Hypothalamus (tissue), 51 donors: ENCODE measurements at regions not wholly inside any gene's neighbourhood (a gene's known extent, or its start where the extent isn't known, plus 50 kb on each side); places are given as distances from the start of the nearest gene placed in this dataset.
"Not testable (repeated sequence)": the region's sequence is repeated elsewhere in the genome, so short reads cannot be mapped to it uniquely, and the experiment has no call there.

ENCODE experiments used
- DNase-seq, 51 donors: peaks; one replicate each; lab custom pipeline; 2025; lab: John Stamatoyannopoulos, UW

DNA sequence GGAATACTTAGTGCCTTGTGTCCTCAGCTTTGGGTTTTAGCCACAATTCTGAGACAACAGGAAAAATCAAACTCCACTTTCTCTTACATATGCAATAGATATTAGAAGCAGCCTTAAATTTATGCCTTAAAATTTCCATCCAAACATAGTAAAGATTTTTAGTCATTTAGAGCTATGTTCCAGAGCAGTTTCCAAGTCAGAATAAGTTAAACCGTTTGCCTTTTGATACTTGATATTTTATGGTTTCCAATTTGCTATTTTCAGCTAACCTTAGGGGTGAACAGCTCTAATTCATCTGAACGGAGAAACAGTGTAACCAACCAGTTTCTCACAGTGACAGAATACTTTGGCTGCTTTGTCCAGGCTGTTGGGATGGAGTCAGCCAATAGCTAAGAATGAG is 125.8 kb upstream of the RXFP1 start:
- no peak for DNase-seq

DNA sequence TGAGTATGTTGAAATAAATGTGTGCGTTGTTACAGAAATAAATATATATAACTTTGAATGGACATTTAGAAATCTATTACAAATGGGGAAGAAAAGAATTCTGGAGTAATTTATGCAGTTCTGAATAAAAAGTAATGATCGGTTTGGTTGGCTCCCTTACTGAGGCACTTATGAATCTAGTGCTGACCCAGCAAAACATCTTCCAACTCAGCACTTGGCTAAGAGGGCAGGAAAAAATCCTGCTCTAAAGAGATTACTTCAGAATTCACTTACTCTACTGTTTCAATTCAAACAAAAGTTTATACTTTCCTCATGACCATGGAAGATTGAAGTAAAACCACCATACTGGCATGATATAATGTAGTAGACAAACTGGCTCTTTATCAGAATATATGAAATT is 123.9 kb upstream of the RXFP1 start:
- DNase-seq: no peak

DNA sequence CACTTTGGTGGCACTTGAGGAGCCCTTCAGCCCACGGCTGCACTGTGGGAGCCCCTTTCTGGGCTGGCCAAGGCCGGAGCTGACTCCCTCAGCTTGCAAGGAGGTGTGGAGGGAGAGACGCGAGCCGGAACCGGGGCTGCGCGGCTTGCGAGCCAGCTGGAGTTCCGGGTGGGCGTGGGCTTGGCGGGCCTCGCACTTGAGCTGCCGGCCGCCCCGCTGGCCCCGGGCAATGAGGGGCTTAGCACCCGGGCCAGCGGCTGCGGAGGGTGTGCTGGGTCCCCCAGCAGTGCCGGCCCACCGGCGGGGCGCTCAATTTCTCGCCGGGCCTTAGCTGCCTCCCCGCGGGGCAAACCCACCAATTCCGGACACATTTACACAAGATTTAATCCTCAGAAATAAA is 113.7 kb upstream of the RXFP1 start:
- DNase-seq: not testable (repeated sequence)

DNA sequence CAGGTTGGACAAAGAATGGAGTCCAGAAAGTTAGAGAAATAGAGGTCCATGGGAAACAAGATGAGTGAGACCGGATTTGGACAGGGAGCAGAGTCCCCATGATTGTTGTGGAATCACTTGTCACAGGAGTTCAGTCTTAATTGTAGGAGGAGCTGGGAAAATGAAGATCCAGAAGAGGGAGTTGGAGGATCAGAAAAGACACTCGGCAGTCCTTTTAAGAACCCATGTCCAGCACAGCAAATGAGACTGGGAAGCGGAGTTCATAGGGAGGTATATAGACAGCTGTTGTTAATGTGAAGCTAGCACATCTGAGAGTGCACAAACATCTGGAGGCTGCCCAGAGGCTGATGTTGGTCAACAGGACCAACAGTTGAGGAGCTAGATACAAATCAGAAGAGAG is 111.4 kb upstream of the RXFP1 start:
- no peak for DNase-seq

DNA sequence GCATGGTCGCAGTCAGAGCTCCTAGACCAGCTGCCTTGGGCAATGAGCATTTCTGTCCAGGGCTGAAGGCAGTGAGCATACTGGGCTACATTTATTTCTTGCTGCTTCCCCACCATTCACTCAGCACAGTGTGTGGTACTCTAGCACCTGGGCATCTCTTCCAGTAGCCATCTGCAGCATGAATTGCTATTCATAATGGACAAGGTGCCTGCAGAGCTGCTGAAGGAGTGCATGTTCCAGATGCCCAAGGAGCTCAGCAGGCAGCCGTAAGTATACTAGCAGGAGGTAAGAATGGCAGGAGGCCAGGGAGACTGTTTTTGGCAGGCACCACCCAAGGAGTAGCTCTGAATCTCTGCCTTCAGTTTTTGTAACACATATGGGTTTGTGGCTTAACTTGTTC is 110.4 kb upstream of the RXFP1 start:
- no peak for DNase-seq

DNA sequence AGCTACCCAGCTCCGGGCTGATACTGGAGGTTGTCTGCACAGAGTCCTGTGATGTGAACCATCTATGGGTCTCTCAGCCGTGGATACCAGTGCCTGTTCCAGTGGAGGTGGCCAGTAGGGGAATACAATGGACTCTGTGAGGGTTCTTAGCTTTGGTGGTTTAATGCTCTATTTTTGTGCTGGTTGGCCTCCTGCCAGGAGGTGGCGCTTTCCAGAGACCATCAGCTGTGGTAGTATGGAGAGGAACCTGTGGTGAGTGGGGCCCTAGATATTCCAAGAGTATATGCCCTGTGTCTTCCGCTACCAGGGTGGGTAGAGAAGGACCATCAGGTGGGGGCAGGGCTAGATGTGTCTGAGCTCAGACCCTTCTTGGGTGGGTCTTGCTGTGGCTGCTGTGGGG is 103.0 kb upstream of the RXFP1 start:
- not testable (repeated sequence) for DNase-seq

DNA sequence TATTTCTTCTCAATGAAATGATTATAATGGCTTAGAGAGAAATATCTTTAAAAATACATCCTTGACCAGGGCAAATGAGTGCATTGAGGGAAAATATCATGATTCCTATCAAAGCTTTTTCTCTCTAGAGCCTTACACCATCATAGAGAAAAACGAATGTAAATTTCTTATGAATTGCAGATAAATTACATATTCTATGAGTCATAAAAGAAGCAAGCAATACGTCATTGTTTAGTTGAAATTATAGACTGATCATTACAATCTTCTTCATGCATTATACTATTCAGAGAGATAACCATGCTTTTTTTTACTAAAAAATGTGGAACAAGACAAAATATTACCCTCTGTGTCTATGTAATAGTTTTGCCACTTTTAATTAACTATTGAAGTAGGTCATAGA is 100.9 kb upstream of the RXFP1 start:
- DNase-seq: no peak

DNA sequence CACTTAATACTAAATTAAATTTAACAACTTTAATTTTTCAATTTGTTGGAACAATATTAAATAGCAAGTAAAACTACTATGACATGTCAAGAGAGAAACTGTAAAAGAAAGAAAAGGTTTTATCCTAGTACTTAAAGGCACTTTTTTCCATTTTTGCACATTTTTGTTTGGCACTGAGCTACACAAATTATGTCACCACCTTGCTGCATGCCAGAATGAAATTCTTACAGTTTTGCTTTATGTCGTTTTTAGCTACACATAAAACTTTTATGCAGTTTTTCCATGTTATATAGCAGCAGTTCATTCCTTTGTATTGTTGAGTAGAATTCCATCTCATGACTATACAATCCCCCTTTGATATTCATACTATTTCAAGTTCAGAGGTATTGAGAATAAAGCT is 99.1 kb upstream of the RXFP1 start:
- no peak for DNase-seq

DNA sequence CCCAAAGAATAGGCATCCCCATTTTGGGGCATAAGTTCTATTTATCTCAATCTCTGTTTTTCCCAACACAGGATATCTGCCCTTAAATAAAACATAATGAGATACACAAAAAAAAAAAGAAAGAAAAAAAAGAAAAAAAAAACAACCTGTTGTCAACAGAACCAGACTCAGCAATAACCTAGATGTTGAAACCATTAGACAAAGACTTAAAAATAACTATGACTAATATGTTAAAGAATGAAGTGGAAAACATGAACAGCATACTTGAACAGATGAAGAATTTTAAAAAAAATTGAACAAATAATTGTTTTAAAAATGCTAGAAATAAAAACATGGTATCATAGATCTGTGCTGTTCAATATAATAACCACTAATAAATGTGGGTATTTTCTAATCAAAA is 93.4 kb upstream of the RXFP1 start:
- DNase-seq: no peak

DNA sequence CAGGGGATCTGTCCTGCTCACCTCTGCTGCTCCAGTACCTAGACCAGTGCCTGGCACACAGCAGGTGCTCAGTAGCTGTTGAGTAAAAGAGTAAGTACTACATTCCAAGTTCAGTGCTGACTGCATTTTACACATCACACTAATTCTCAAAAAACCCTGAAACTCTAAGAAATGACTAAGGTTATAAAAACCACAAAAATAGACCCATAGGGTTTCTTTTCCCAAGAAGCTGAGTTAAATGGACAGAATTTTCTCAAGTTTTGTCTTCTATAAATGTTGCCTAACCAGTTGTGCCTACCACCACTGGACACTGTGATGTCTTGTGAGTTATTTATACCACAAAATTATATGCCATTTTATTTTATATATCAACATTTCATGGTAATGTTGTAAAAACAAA is 78.9 kb upstream of the RXFP1 start:
- no peak for DNase-seq

DNA sequence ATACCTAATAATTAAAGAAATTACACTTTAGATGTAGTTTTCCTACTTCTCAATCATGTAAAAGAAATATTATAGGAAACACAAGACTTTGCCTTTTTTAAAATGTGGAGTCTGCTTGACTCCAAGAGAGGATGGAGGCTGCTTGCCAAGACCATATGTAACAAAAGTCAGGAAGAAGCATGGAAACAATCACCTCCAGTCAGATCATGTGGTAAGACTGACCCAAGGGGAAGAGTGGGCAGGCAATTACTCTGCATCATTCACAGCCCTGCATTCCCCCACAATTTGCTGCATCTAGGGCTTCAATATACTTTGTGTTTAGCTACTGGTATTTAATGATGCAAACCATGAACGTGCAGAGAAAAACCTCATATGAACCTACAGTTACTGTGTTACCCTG is 78.0 kb upstream of the RXFP1 start:
- no peak for DNase-seq

DNA sequence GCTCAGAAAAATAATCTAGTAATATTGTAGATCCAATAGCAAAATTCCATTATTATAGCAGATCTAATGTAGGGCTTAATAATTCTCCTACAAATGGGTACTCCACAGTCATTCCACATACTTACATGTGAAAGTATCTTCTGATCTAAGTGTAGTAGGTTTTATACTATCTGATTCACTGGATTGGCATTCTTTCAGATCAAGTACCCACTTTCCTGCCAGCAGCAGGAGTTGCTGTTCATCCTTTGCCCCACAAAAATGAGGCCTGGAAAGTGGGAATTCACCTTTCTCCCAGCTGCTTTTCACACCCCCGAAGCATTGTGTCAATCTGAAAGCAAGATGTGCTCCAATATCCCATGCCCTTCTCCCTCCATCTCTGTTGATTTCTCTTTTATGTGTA is 77.1 kb upstream of the RXFP1 start:
- DNase-seq: no peak

DNA sequence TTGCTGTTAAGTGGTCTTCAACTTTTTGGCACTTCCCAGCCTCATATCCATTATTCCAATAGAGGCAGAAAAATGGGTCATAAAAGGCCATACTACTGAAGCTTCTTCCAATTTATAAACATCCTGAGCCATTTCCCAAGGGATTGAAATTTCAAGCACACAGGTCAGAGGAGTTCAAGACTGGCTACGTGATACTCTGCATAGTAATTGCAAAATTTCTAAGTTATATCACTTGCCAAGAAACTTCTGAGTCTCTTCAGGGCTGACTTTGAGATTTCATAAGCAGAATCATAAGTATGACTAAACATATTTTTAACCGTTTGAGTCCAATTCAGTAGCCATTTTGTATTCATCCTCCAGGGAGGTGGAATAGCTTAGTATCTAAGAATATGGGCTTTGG is 75.6 kb upstream of the RXFP1 start:
- DNase-seq: no peak

DNA sequence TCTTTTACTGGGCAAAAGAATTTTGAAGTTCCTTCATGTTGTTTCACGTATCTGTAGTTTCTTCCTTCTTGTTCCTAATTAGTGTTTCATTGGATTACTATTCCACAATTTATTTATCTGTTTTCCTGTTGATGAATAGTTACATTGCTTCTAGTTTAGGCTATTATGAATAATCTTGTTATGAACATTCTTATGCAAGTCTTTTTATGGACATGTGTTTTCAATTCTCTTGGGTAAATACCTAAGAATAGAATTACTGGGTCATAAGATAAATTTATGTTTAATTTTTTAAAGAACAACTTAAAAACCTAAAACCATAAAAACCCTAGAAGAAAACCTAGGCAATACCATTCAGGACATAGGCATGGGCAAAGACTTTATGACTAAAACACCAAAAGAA is 70.9 kb upstream of the RXFP1 start:
- no peak for DNase-seq

DNA sequence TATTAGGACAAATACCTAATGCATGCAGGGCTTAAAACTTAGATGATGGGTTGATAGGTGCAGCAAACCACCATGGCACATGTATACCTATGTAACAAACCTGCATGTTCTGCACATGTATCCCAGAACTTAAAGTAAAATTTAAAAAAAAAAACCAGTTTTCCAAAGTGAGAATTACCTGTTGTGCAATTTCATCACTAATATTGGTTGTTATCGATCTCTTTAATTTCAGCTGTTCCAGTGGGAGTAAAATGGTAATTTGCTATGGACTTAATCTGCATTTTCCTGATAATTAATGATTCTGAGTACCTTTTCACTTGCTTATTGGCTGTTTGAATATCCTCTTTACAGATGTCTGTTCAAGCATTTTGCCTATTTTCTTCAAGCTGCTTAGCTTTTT is 69.6 kb upstream of the RXFP1 start:
- DNase-seq: not testable (repeated sequence)

DNA sequence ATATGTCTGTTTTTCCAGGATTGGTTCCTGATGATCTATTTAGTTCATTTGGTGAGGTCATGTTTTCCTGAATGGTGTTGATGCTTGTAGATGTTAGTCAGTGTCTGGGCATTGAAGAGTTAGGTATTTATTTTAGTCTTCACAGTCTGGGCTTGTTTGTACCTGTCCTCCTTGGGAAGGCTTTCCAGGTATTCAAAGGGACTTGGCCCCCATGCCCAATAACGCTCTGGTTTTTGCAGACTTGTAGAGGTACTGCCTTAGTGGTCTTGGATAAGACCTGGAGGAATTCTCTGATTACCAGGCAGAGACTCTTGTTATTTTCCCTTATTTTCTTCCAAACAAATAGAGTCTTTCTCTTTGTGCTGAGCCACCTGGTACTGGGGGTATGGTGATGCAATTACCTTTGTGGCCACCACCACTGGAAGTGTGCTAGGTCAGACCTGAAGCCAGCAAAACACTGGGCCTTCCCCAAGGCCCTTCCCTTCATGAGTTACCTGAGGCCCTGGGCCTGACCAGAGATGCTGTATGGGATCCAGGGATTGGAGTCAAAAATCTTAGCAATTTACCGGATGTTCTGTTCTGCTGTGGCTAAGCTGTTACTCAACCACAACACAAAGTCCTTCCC is 63.3 kb upstream of the RXFP1 start:
- no peak for DNase-seq

DNA sequence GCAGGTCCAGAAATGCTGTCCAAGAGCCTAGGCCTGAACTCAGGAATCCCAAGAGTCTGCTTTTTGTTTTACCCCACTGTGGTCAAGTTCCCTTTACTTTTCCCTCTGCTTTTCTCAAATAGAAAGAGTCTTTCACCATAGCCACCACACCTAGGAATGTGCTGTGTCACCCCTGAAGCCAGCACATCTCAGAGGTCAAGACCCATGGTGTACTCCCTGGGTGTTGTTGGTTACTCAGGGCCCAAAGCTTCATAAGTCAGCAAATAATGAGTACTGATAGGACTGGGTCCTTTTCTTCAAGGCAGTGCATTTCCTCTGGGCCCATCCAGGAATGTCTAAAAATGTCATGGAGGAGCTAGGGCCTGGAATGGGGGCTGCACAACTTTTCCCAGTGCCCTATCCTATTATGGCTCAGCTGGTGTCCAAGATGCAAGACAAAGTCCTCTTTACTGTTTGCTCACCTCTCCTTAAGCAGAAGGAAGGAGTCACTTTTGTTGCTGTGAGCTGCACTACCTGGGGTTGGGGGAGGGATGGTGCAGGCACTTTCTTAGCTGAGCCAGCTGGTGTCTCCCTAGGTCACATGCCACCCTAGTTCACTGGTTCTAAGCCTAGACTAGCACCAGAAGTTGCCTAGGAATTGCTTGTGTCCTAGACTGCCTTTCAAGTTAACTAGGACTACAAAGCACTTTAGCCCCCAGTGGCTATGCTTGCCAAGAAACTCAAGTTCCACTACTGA is 62.4 kb upstream of the RXFP1 start:
- no peak for DNase-seq

DNA sequence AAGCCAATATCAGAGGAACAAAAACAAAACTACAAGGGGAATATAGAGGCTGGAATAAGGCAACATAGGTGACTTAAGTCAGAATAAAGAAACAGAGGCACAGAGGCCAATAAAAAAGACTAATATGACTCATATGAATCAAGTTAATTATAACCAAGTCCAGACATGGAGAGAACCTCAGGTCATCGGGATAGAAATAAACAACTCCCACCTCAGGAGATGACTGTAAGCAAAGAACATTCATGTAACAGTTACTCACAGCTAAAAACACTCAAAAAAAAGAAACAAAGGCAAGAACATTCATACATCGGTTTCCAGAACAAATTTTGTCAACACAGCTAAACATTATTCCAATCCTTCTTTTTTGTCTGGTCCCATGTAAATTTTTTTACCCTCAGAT is 60.3 kb upstream of the RXFP1 start:
- DNase-seq: no peak

DNA sequence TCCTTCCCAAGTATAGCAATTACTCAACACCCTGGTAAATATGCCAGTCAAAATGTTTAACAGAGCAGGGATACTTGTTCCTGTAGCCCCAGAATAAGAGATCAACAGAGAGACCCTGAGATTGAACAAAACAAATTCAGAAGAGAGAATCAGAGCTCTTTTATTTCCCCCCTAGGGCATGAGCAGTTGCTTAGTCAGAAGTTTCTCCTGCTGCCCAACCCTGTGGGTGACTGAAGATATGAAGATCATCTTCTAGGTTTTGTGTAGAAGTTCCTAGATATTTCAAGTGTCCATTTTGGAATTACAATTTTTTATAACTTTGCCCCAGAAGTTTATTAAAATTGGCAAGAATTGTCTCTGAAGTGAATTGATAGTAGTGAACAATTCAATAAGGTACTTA is 59.1 kb upstream of the RXFP1 start:
- no peak for DNase-seq
